Calu3 (cell line): ENCODE measurements at regions not wholly inside any gene's neighbourhood (a gene's known extent, or its start where the extent isn't known, plus 50 kb on each side); places are given as distances from the start of the nearest gene placed in this dataset.

Experiments
- BruUV-seq: library from RNA; stranded (reverse); fragments of 400-500 nt; replicated peaks from 2 replicates; lab custom pipeline; 2021; lab: Mats Ljungman, UMichigan
- CTCF ChIA-PET: fragments of 300-600 bp; sonication (Branson Sonifier 250); formaldehyde crosslinking; loops from one replicate; lab custom pipeline; 2022; ENCODE audit warnings: antibody characterized with exemption; lab: Charles Lee
- DNase-seq: peaks from one replicate; pipeline ENCODE4 v3.0.0; 2022
- H3K27ac Mint-ChIP-seq: one replicate; pipeline ENCODE4 v1.8.0; 2022; ENCODE audit warnings: mixed read lengths; ENCODE audit not compliant: unreplicated experiment
- H3K27me3 Mint-ChIP-seq: one replicate; pipeline ENCODE4 v1.8.0; 2022; ENCODE audit warnings: mixed read lengths; ENCODE audit not compliant: unreplicated experiment
- H3K36me3 Mint-ChIP-seq: one replicate; pipeline ENCODE4 v1.8.0; 2022; ENCODE audit warnings: mild to moderate bottlenecking, moderate library complexity, mixed read lengths; ENCODE audit not compliant: insufficient read depth, unreplicated experiment
- H3K4me1 Mint-ChIP-seq: one replicate; pipeline ENCODE4 v1.8.0; 2022; ENCODE audit warnings: mild to moderate bottlenecking, low read depth, mixed read lengths; ENCODE audit not compliant: unreplicated experiment
- H3K4me3 Mint-ChIP-seq: one replicate; pipeline ENCODE4 v1.8.0; 2022; ENCODE audit warnings: mild to moderate bottlenecking, low read depth, moderate library complexity, mixed read lengths; ENCODE audit not compliant: unreplicated experiment
- H3K9me3 Mint-ChIP-seq: one replicate; pipeline ENCODE4 v1.8.0; 2022; ENCODE audit warnings: low read depth, mixed read lengths; ENCODE audit not compliant: unreplicated experiment
- intact Hi-C: fragments of 100-400 bp; cut with micrococcal nuclease; formaldehyde crosslinking; loops from one replicate; pipeline ENCODE4 v1.10.0; 2022; ENCODE audit not compliant: unreplicated experiment
- TF ChIP-seq, protein P1 (sequence below): fragments of 200-600 bp; IDR thresholded peaks from one replicate; pipeline ENCODE4 v1.8.0; 2022; ENCODE audit warnings: antibody characterized with exemption; ENCODE audit not compliant: unreplicated experiment

DNA sequence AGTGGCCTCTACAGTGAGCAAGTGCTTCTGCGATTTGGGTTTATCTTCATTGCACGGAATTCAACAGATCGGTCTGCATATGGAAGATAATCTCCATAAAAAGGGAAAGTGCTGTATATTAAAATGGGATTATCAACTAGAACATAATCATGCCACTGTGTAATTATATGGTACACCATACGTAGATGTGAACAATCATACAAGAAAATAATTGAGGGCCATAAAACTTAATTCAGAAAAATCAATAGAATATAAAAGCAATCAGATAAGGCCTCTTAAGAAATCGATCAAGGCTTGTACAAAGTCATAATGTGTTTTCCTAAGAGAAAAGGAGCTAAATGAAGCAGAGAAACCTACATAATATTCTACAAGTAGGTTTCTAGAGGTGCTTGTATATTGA is 157.5 kb upstream of the MGMT start:
- no peaks in the 10 kb centered on the region for H3K27me3 Mint-ChIP-seq

DNA sequence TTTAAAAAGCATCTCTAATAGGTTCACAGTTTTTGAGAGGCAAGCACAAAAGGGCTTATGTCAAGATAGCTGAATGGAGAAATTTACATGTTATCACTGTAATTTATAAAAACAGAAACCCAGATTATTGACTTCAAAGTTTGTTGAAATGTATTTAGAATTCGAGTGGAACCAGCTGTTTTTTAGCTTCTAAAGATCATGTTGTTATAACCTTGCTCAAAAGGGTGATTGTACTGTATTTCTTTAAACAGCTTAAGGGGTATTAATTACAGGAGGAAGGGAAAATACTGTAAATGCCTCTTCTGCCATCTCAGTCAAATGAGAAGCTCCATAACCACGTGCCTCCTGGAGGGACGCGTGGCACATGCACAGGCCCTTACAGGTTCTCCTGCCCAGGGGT is 156.2 kb upstream of the MGMT start:
- Mint-ChIP-seq H3K9me3 (peaks cover 9% of the 10 kb centered on the region), H3K27ac (no peak overlapping the region), H3K4me3 (no peak overlapping the region), H3K36me3 (no peaks in the 10 kb centered on the region), H3K4me1 (no peaks in the 10 kb centered on the region), H3K27me3 (no peaks in the 10 kb centered on the region)
- TF ChIP-seq, protein P1, sequence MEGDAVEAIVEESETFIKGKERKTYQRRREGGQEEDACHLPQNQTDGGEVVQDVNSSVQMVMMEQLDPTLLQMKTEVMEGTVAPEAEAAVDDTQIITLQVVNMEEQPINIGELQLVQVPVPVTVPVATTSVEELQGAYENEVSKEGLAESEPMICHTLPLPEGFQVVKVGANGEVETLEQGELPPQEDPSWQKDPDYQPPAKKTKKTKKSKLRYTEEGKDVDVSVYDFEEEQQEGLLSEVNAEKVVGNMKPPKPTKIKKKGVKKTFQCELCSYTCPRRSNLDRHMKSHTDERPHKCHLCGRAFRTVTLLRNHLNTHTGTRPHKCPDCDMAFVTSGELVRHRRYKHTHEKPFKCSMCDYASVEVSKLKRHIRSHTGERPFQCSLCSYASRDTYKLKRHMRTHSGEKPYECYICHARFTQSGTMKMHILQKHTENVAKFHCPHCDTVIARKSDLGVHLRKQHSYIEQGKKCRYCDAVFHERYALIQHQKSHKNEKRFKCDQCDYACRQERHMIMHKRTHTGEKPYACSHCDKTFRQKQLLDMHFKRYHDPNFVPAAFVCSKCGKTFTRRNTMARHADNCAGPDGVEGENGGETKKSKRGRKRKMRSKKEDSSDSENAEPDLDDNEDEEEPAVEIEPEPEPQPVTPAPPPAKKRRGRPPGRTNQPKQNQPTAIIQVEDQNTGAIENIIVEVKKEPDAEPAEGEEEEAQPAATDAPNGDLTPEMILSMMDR, result no peak
- intact Hi-C loops, result no loop called here
- no peak for DNase-seq
- CTCF ChIA-PET, result no interaction called here
- no TSS peak for BruUV-seq

More for the DNA sequence above, 157.5 kb upstream of the MGMT start:
- CTCF ChIA-PET, result no interaction called here
- H3K9me3 Mint-ChIP-seq, result peaks cover 4% of the 10 kb centered on the region
- no peak overlapping the region for H3K4me3 Mint-ChIP-seq
- no TSS peak for BruUV-seq
- TF ChIP-seq, protein P1, result no peak
- H3K4me1 Mint-ChIP-seq, result no peaks in the 10 kb centered on the region
- no peaks in the 10 kb centered on the region for H3K36me3 Mint-ChIP-seq
- DNase-seq, result no peak
- intact Hi-C loops, result no loop called here
- H3K27ac Mint-ChIP-seq, result no peak overlapping the region

DNA sequence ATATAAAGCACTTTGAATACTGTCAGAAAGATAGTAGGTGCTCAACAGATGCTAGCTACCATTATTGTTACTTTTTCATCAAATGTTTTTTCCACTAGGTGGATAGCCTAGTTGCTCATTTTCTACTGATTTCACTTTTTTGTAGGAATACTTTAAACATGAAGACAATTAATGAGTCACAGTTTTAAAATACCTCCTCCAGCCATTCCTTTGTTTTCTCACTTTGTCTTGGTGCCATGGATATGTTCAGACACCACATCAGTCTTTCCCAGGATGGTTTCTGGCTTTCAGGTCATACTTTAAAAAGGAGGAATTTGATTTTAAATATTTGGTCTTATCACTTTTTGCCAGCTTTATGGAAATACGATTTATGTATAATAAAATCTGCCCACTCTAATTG is 147.1 kb upstream of the MGMT start:
- no peak overlapping the region for H3K4me3 Mint-ChIP-seq
- intact Hi-C loops, result no loop called here
- no peak overlapping the region for H3K27ac Mint-ChIP-seq
- BruUV-seq, result no TSS peak
- no peak for DNase-seq
- H3K4me1 Mint-ChIP-seq, result no peaks in the 10 kb centered on the region
- CTCF ChIA-PET, result no interaction called here
- H3K27me3 Mint-ChIP-seq, result no peaks in the 10 kb centered on the region
- H3K9me3 Mint-ChIP-seq, result peaks cover 5% of the 10 kb centered on the region
- H3K36me3 Mint-ChIP-seq, result no peaks in the 10 kb centered on the region
- TF ChIP-seq, protein P1, result no peak

DNA sequence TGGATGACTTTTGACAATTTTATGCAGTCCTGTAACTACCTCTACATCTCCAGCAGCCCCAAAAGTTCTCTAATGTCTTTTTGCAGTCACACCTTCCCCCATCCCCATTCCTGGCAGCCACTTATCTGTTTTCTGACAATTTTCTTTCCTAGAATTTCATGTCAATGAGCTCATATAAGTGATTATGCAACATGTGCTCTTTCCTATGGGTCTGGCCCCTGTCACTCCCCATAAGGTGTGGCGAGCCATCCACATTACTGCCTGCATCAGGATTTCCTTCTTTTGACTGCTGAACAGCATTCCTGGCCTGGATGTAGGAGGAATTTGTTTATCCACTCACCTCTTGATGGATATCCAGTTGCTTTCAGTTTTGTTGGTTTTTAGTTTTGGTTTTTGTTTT is 146.7 kb upstream of the MGMT start:
- H3K27me3 Mint-ChIP-seq, result no peaks in the 10 kb centered on the region
- H3K4me1 Mint-ChIP-seq, result no peaks in the 10 kb centered on the region
- no peaks in the 10 kb centered on the region for H3K36me3 Mint-ChIP-seq
- H3K9me3 Mint-ChIP-seq, result peaks cover 3% of the 10 kb centered on the region
- TF ChIP-seq, protein P1, result no peak
- intact Hi-C loops, result no loop called here
- no peak overlapping the region for H3K4me3 Mint-ChIP-seq
- no peak overlapping the region for H3K27ac Mint-ChIP-seq
- no peak for DNase-seq
- CTCF ChIA-PET, result no interaction called here
- BruUV-seq, result no TSS peak
